ENCODE measurements at regions not wholly inside any gene's neighbourhood (a gene's known extent, or its start where the extent isn't known, plus 50 kb on each side); places are given as distances from the start of the nearest gene placed in this dataset.

DNA sequence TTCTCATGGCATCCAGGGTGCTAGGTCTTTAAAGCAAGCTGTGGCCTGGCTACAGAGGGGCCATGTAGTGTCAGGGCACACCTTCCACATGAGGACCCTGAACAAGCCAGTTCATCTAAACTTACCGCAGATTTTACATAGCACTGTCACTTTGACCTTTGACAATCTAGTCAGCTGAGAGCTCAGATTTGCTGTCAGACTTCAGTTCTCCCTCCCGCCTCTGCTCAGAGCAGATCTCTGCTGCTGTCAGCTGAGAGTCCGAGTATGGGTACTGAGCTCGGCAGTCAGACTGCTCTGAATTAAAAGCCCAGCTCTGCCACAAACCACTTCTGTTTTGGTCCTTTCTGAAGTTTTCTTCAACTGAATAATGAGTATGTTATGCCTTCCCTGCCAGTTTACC lies 507.1 kb downstream of the SOX6 start:
- H3K36me3 ChIP-seq (replicated peaks in 1 of 2; ENCODE audit: control insufficient read depth in 1 of 2, insufficient read depth in 2 of 2, low read length in 2 of 2) = no peaks in the 10 kb centered on the region
- in situ Hi-C loops (cut with HindIII; ENCODE audit: extremely low pct_ligation_motif_present, low pct_unique_long_range_greater_than_20kb) (no loop called here), intact Hi-C loops (cut with micrococcal nuclease; ENCODE audit: unreplicated experiment) (no loop called here)
- ChIA-PET CTCF (ENCODE audit: low intra/inter-chr PET ratio, low total read pairs) (no interaction called here), POLR2A (no interaction called here)
- peaks cover 0 to 3% of the 10 kb centered on the region in 2 experiments; a peak in 1 of 5 replicates for H3K27me3 ChIP-seq (ENCODE audit: control insufficient read depth in 1 of 2, insufficient read depth in 2 of 2, low read length in 2 of 2)
- 0% methylated on average over 3 of the region's 4 CpGs for WGBS (ENCODE audit: low lambda C conversion rate)
- TF ChIP-seq AKNA (CRISPR knock-in tag; IDR thresholded peaks at IDR 0.05; ENCODE audit: borderline replicate concordance) (no peak), PREB (CRISPR knock-in tag; IDR thresholded peaks at IDR 0.05) (no peak), FLYWCH1 (CRISPR knock-in tag; IDR thresholded peaks at IDR 0.05) (no peak), CC2D1A (CRISPR knock-in tag; IDR thresholded peaks at IDR 0.05) (no peak), DDIT3 (CRISPR knock-in tag; IDR thresholded peaks at IDR 0.05) (no peak), ZNF572 (CRISPR knock-in tag; IDR thresholded peaks at IDR 0.05) (no peak), DZIP1 (CRISPR knock-in tag; IDR thresholded peaks at IDR 0.05) (no peak), SPEN (CRISPR knock-in tag; IDR thresholded peaks at IDR 0.05; ENCODE audit: low read depth) (no peak), ZKSCAN5 (CRISPR knock-in tag; IDR thresholded peaks at IDR 0.05) (no peak), CEBPB (IDR thresholded peaks at IDR 0.05; ENCODE audit: borderline replicate concordance, low read depth, low read length) (no peak), ISX (CRISPR knock-in tag; conservative IDR thresholded peaks at IDR 0.05) (no peak), FOXA3 (CRISPR knock-in tag; IDR thresholded peaks at IDR 0.05) (no peak), ZNF512B (CRISPR knock-in tag; IDR thresholded peaks at IDR 0.05; ENCODE audit: borderline replicate concordance) (no peak)
- H3K4me3 ChIP-seq (replicated peaks in 1 of 3; ENCODE audit: insufficient read depth in 1 of 3, low read depth in 2 of 3, low read length in 3 of 3) = no peak overlapping the region
- ATAC-seq (peak; percentile 35; the same call in 2 of the 3 replicates), DNase-seq (ENCODE audit: low spot score) (no peak), FAIRE-seq (no peak)
- no peaks in the 10 kb centered on the region for H3K9me3 ChIP-seq (ENCODE audit: low read length)
- H3K9ac ChIP-seq (ENCODE audit: insufficient read depth, low read depth, low read length) = no peak overlapping the region
- no peaks in the 10 kb centered on the region for H3K4me1 ChIP-seq (ENCODE audit: insufficient read depth, low read length)
- H4K20me1 ChIP-seq (ENCODE audit: insufficient read depth, low read length) = no peaks in the 10 kb centered on the region
- H3K27ac ChIP-seq (ENCODE audit: extremely low read length, insufficient read depth, low read length) = no peak overlapping the region
- BruUV-seq (replicated peaks) = no TSS peak
- no peaks in the 10 kb centered on the region for H3K79me2 ChIP-seq (ENCODE audit: insufficient read depth, low read length)
- H3K4me2 ChIP-seq (ENCODE audit: low read depth, low read length) = no peak overlapping the region
- H2AFZ ChIP-seq (ENCODE audit: low read length) = no peak overlapping the region
